ENCODE measurements at regions not wholly inside any gene's neighbourhood (a gene's known extent, or its start where the extent isn't known, plus 50 kb on each side); places are given as distances from the start of the nearest gene placed in this dataset.
A peak's percentile ranks its signal among the peaks of the same experiment; 100 is the strongest.

- no peaks in the 10 kb centered on the region for H3K4me1 ChIP-seq
- Mint-ChIP-seq H3K36me3 (no peaks in the 10 kb centered on the region), H3K27me3 (ENCODE audit: insufficient read depth, low read depth) (peaks cover 2% of the 10 kb centered on the region), H3K9me3 (peaks cover 3% of the 10 kb centered on the region), H3K27ac (no peak overlapping the region), H3K4me3 (no peak overlapping the region), H3K4me1 (no peaks in the 10 kb centered on the region)
- H3K9me3 ChIP-seq (ENCODE audit: low read depth): no peaks in the 10 kb centered on the region
- no peaks in the 10 kb centered on the region for H4K20me1 ChIP-seq (ENCODE audit: low read depth)
- H3K36me3 ChIP-seq: no peaks in the 10 kb centered on the region
- no peak overlapping the region for H3K27ac ChIP-seq
- H3K4me3 ChIP-seq: no peak overlapping the region
- no peak overlapping the region for H3K4me2 ChIP-seq
- H3K79me2 ChIP-seq (ENCODE audit: low read depth): no peaks in the 10 kb centered on the region
- TF ChIP-seq CTCF (IDR thresholded peaks at IDR 0.05) (no peak), EZH2phosphoT487 (IDR thresholded peaks at IDR 0.05) (no peak), EZH2 (IDR thresholded peaks at IDR 0.05) (no peak)
- DNase-seq (ENCODE audit: low spot score): no peak
- no peak overlapping the region for H3K9ac ChIP-seq
- H3F3A ChIP-seq (ENCODE audit: low read depth): no peaks in the 10 kb centered on the region
- H2AFZ ChIP-seq (replicated peaks): no peak overlapping the region
- no peaks in the 10 kb centered on the region for H3K27me3 ChIP-seq
Observed at GRCh38 chr1:98260412-98260811, 339.6 kb upstream of the DPYD start.

GRCh38 chr1:98256700-98257099 is 335.9 kb upstream of the DPYD start:
- Histone ChIP-seq H4K20me1 (ENCODE audit: low read depth) (no peaks in the 10 kb centered on the region), H3K9me3 (ENCODE audit: low read depth) (no peaks in the 10 kb centered on the region), H3K36me3 (no peaks in the 10 kb centered on the region), H3K27me3 (no peaks in the 10 kb centered on the region), H3K4me3 (no peak overlapping the region), H2AFZ (replicated peaks) (no peak overlapping the region), H3K4me2 (no peak overlapping the region), H3K79me2 (ENCODE audit: low read depth) (no peaks in the 10 kb centered on the region), H3F3A (ENCODE audit: low read depth) (no peaks in the 10 kb centered on the region), H3K27ac (no peak overlapping the region), H3K9ac (no peak overlapping the region), H3K4me1 (no peaks in the 10 kb centered on the region)
- DNase-seq (ENCODE audit: low spot score): no peak
- Mint-ChIP-seq H3K4me3 (no peak overlapping the region), H3K36me3 (no peaks in the 10 kb centered on the region), H3K4me1 (no peaks in the 10 kb centered on the region), H3K27me3 (ENCODE audit: insufficient read depth, low read depth) (peaks cover 2% of the 10 kb centered on the region), H3K9me3 (peaks cover 3% of the 10 kb centered on the region), H3K27ac (no peak overlapping the region)
- no peak for TF ChIP-seq CTCF (IDR thresholded peaks at IDR 0.05)
- TF ChIP-seq EZH2 (IDR thresholded peaks at IDR 0.05): no peak
- no peak for TF ChIP-seq EZH2phosphoT487 (IDR thresholded peaks at IDR 0.05)

GRCh38 chr1:98253145-98253544 is 332.3 kb upstream of the DPYD start:
- Histone ChIP-seq H3K36me3 (no peaks in the 10 kb centered on the region), H3K4me1 (no peaks in the 10 kb centered on the region), H3F3A (ENCODE audit: low read depth) (no peaks in the 10 kb centered on the region), H3K27ac (no peak overlapping the region), H3K4me3 (no peak overlapping the region), H3K79me2 (ENCODE audit: low read depth) (no peaks in the 10 kb centered on the region), H3K4me2 (no peak overlapping the region), H3K9me3 (ENCODE audit: low read depth) (no peaks in the 10 kb centered on the region), H4K20me1 (ENCODE audit: low read depth) (no peaks in the 10 kb centered on the region), H2AFZ (replicated peaks) (no peak overlapping the region), H3K9ac (no peak overlapping the region), H3K27me3 (no peaks in the 10 kb centered on the region)
- H3K4me3 Mint-ChIP-seq: no peak overlapping the region
- no peak overlapping the region for H3K27ac Mint-ChIP-seq
- peaks cover 2% of the 10 kb centered on the region for H3K27me3 Mint-ChIP-seq (ENCODE audit: insufficient read depth, low read depth)
- H3K4me1 Mint-ChIP-seq: no peaks in the 10 kb centered on the region
- TF ChIP-seq CTCF (IDR thresholded peaks at IDR 0.05) (no peak), EZH2phosphoT487 (IDR thresholded peaks at IDR 0.05) (no peak), EZH2 (IDR thresholded peaks at IDR 0.05) (no peak)
- DNase-seq (ENCODE audit: low spot score): no peak
- no peaks in the 10 kb centered on the region for H3K36me3 Mint-ChIP-seq
- H3K9me3 Mint-ChIP-seq: peaks cover 13% of the 10 kb centered on the region

GRCh38 chr1:98251497-98251896 is 330.7 kb upstream of the DPYD start:
- H4K20me1 ChIP-seq (ENCODE audit: low read depth): no peaks in the 10 kb centered on the region
- no peaks in the 10 kb centered on the region for H3K4me1 ChIP-seq
- no peak for DNase-seq (ENCODE audit: low spot score)
- H3K27ac ChIP-seq: no peak overlapping the region
- no peaks in the 10 kb centered on the region for H3K79me2 ChIP-seq (ENCODE audit: low read depth)
- H3K9me3 Mint-ChIP-seq: peaks cover 10% of the 10 kb centered on the region
- H3K4me1 Mint-ChIP-seq: no peaks in the 10 kb centered on the region
- peak; percentile 11 for TF ChIP-seq CTCF (IDR thresholded peaks at IDR 0.05)
- no peak for TF ChIP-seq EZH2phosphoT487 (IDR thresholded peaks at IDR 0.05)
- peaks cover 2% of the 10 kb centered on the region for H3K27me3 Mint-ChIP-seq (ENCODE audit: insufficient read depth, low read depth)
- no peaks in the 10 kb centered on the region for H3F3A ChIP-seq (ENCODE audit: low read depth)
- H3K27me3 ChIP-seq: no peaks in the 10 kb centered on the region
- no peak overlapping the region for H3K27ac Mint-ChIP-seq
- H3K36me3 ChIP-seq: no peaks in the 10 kb centered on the region
- no peaks in the 10 kb centered on the region for H3K36me3 Mint-ChIP-seq
- no peak overlapping the region for H3K4me3 Mint-ChIP-seq
- H2AFZ ChIP-seq (replicated peaks): no peak overlapping the region
- no peak overlapping the region for H3K4me3 ChIP-seq
- H3K9me3 ChIP-seq (ENCODE audit: low read depth): no peaks in the 10 kb centered on the region
- H3K9ac ChIP-seq: no peak overlapping the region
- H3K4me2 ChIP-seq: no peak overlapping the region

Measured in neural progenitor cell (in vitro differentiated cells).